Common myeloid progenitor, CD34-positive (primary cell): ENCODE measurements at regions not wholly inside any gene's neighbourhood (a gene's known extent, or its start where the extent isn't known, plus 50 kb on each side); places are given as distances from the start of the nearest gene placed in this dataset.

Experiments used
- CTCF ChIA-PET: fragments of 350-600 bp; sonication (Branson Sonifier 250); formaldehyde crosslinking; loops from one replicate; lab custom pipeline; 2021; ENCODE audit warnings: antibody characterized with exemption; lab: Charles Lee
- POLR2A ChIA-PET: fragments of 350-600 bp; sonication (Branson Sonifier 250); formaldehyde crosslinking; loops from one replicate; lab custom pipeline; 2021; ENCODE audit warnings: antibody characterized with exemption; lab: Charles Lee
- DNase-seq, 3 donors: peaks; one replicate each; pipeline versions ENCODE4 v3.0.0 to v3.0.0-alpha.2; 2013
- H3K27ac ChIP-seq, 2 experiments: 1 replicate in 1 of 2; 2 replicates in 1 of 2; pipeline ENCODE4 v1.7.0; 2013; ENCODE audit warnings: inconsistent platforms in 2 of 2, low read length in 2 of 2, mild to moderate bottlenecking in 2 of 2, low read depth in 1 of 2, moderate library complexity in 1 of 2; ENCODE audit not compliant: severe bottlenecking in 2 of 2, insufficient read depth in 1 of 2, poor library complexity in 1 of 2
- H3K27me3 ChIP-seq, 5 experiments: replicated peaks in 2 of 5; 1 replicate in 3 of 5; 2 replicates in 2 of 5; pipeline versions ENCODE4 v1.6.1 to v1.7.0; 2013; ENCODE audit warnings: low read length in 4 of 5, mild to moderate bottlenecking in 2 of 5, moderate library complexity in 2 of 5, inconsistent platforms in 1 of 5; ENCODE audit not compliant: insufficient read depth in 5 of 5, control insufficient read depth in 4 of 5
- H3K36me3 ChIP-seq, 4 experiments: 1 replicate in 2 of 4; 2 replicates in 2 of 4; pipeline versions ENCODE4 v1.6.1 to v1.7.0; 2013; ENCODE audit warnings: low read length in 3 of 4, control low read depth in 1 of 4, mild to moderate bottlenecking in 1 of 4; ENCODE audit not compliant: control insufficient read depth in 4 of 4, insufficient read depth in 4 of 4
- H3K4me1 ChIP-seq, 4 experiments: 1 replicate in 3 of 4; 2 replicates in 1 of 4; pipeline versions ENCODE4 v1.6.1 to v1.7.1; 2013; ENCODE audit warnings: low read length in 3 of 4, mild to moderate bottlenecking in 3 of 4, control low read depth in 1 of 4, inconsistent platforms in 1 of 4, moderate library complexity in 1 of 4; ENCODE audit not compliant: control insufficient read depth in 4 of 4, insufficient read depth in 4 of 4; ENCODE audit errors: control extremely low read depth in 1 of 4
- H3K4me3 ChIP-seq, 7 experiments: 1 replicate in 4 of 7; 2 replicates in 3 of 7; pipeline versions ENCODE4 v1.5.1 to v1.7.0; 2013; ENCODE audit warnings: mild to moderate bottlenecking in 7 of 7, low read length in 6 of 7, moderate library complexity in 6 of 7, inconsistent platforms in 2 of 7, low read depth in 2 of 7, control low read depth in 1 of 7; ENCODE audit not compliant: insufficient read depth in 4 of 7, control insufficient read depth in 1 of 7; ENCODE audit errors: extremely low read depth in 1 of 7
- H3K9me3 ChIP-seq, 5 experiments: 1 replicate in 4 of 5; 2 replicates in 1 of 5; pipeline versions ENCODE4 v1.6.1 to v1.7.1; 2013; ENCODE audit warnings: low read length in 4 of 5, mild to moderate bottlenecking in 2 of 5, inconsistent platforms in 1 of 5, low read depth in 1 of 5, moderate library complexity in 1 of 5; ENCODE audit not compliant: control insufficient read depth in 4 of 5, insufficient read depth in 2 of 5; ENCODE audit errors: control extremely low read depth in 1 of 5
- WGBS: methylation state at CpG from one replicate; pipeline ENCODE4 v1.1.5; 2013; ENCODE audit not compliant: insufficient coverage; 5-methylcytosine and 5-hydroxymethylcytosine counted together

GRCh38 chr4:60846678-60847077, 353.4 kb upstream of the ADGRL3 start:
- Histone ChIP-seq H3K9me3 (no peaks in the 10 kb centered on the region), H3K36me3 (no peaks in the 10 kb centered on the region), H3K4me3 (no peak overlapping the region), H3K4me1 (no peaks in the 10 kb centered on the region), H3K27ac (no peak overlapping the region), H3K27me3 (peaks cover 0 to 2% (median 0%) of the 10 kb centered on the region in 5 experiments)
- ChIA-PET CTCF (no interaction called here), POLR2A (no interaction called here)
- 80% methylated on average over 1 of the region's 4 CpGs for WGBS
- no peak for DNase-seq

DNA sequence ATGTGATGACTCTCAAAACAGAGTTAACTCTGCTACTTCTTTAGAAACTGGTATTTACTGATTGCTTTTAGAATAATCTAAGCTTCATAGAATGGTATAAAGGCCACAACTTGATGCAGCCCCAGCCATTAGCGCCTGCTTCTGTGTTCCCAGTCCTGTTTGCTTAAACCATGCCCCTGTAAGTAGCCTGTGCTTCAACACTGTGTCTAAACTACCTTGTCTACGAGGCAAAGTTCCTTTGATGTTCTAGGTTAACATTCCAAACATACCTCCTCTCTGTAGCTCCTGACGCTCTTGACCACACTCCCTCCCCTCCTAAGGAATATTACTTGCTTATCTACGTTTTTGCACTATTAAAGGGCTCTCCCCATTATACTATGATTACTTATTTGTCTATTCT, 352.5 kb upstream of the ADGRL3 start:
- ChIA-PET POLR2A (no interaction called here), CTCF (no interaction called here)
- no peak for DNase-seq
- Histone ChIP-seq H3K4me1 (no peaks in the 10 kb centered on the region), H3K36me3 (no peaks in the 10 kb centered on the region), H3K27ac (no peak overlapping the region), H3K4me3 (no peak overlapping the region), H3K9me3 (no peaks in the 10 kb centered on the region), H3K27me3 (peaks cover 0 to 2% (median 0%) of the 10 kb centered on the region in 5 experiments)
- 76% methylated on average over 3 of the region's 4 CpGs for WGBS

DNA sequence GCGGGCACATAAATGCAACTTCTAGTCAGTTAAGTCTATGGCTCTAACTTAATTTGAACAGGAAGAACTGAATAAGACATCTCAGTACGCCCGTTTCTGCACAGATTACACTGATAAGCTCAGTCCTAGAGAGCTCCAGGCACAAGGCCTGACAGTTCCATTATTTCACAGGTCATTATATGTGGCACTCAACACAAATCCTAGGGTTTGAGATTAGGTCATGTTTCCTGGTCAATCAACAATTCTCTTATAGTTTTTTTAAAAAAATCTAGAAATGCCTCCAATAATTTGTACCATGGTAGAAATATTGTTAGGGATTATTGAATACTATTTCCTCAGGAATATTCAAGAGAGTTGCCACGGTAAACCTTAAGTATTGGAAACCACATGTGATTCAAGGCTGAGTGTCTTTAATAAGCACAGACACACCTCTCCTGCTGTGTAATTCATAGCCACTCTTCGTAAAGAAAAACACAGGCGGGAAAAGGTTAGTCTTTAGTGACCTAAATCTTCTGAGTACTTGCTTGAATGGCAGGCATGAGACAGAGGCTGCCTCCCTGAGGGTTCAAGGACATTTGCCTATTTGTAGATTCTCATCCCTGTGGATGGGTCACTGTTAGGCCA, 342.9 kb upstream of the ADGRL3 start:
- 94% methylated on average over 4 of the region's 6 CpGs for WGBS
- Histone ChIP-seq H3K27me3 (no peaks in the 10 kb centered on the region), H3K36me3 (no peaks in the 10 kb centered on the region), H3K4me1 (no peaks in the 10 kb centered on the region), H3K27ac (no peak overlapping the region), H3K9me3 (no peaks in the 10 kb centered on the region), H3K4me3 (no peak overlapping the region)
- ChIA-PET CTCF (no interaction called here), POLR2A (no interaction called here)
- no peak for DNase-seq

DNA sequence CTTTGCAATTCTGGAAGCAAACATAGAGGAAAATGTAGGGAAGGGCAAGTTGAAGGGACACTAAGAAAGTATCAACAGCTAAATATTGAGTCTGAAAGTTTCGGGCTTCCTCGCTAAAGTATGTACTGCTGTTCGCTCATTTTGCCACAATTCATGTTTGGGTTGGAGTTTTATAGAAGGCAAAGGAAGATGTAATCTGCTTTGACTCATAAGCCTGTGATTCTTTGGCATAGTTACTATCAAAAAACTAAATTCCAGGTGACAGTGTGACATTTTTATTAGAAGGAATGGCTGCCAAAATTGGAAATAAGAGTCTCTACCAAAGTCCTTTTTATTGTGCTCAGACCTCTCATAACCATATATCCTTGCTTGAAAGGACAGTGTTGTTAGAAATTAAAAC, 336.7 kb upstream of the ADGRL3 start:
- Histone ChIP-seq H3K27me3 (no peaks in the 10 kb centered on the region), H3K9me3 (no peaks in the 10 kb centered on the region), H3K4me1 (no peaks in the 10 kb centered on the region), H3K27ac (no peak overlapping the region), H3K4me3 (no peak overlapping the region), H3K36me3 (no peaks in the 10 kb centered on the region)
- CTCF ChIA-PET = no interaction called here
- DNase-seq = no peak
- 100% methylated on average over 3 of the region's 3 CpGs for WGBS
- POLR2A ChIA-PET = no interaction called here

- H3K27ac ChIP-seq = no peak overlapping the region
- no peaks in the 10 kb centered on the region for H3K27me3 ChIP-seq
- CTCF ChIA-PET = no interaction called here
- POLR2A ChIA-PET = no interaction called here
- WGBS = 83% methylated on average over 4 of the region's 4 CpGs
- no peaks in the 10 kb centered on the region for H3K9me3 ChIP-seq
- no peaks in the 10 kb centered on the region for H3K36me3 ChIP-seq
- DNase-seq = no peak
- no peak overlapping the region for H3K4me3 ChIP-seq
- H3K4me1 ChIP-seq = no peaks in the 10 kb centered on the region
Measured at GRCh38 chr4:60865273-60865672, 334.9 kb upstream of the ADGRL3 start.

DNA sequence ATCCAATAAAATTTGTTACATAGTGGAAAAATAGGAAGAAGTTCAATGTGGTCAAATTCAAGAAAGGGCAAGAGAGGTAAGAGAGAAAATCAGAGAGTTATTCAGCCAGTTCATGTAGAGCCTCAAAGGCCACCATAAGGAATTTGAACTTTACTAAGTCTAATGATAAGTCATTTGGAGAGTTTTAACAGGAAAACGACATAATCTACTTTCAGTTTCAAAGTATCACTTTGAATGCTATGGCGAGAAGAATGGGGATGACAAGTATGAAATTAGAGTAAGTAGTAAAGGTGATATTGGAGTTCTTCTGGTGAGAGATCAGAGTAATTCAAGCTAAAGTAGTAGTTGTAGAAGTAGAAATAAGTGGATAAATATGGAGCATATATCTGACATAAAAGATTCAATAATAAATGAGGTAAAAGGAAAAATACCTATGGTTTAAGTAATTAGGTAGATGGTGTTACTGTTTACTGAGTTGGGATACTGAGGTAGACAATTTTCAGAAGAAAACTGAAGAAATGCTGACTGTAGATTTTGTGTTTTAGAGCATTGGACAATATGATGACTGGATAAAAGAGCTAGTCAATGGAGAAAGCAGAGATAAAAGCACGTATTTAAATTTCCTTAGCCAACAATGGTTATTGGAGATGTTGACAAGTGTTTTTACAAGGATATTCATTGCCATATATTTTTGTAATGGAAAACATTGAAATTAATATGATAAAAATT, 331.7 kb upstream of the ADGRL3 start:
- H3K27me3 ChIP-seq = peaks cover 0 to 2% (median 0%) of the 10 kb centered on the region in 5 experiments
- 90% methylated on average over 2 of the region's 3 CpGs for WGBS
- POLR2A ChIA-PET = no interaction called here
- CTCF ChIA-PET = no interaction called here
- DNase-seq = no peak
- no peak overlapping the region for H3K27ac ChIP-seq
- no peaks in the 10 kb centered on the region for H3K9me3 ChIP-seq
- no peaks in the 10 kb centered on the region for H3K36me3 ChIP-seq
- H3K4me1 ChIP-seq = no peaks in the 10 kb centered on the region
- H3K4me3 ChIP-seq = no peak overlapping the region

- no CpG with 5 or more reads among the region's 1 CpG for WGBS
Measured at GRCh38 chr4:60879135-60879701, 320.9 kb upstream of the ADGRL3 start.

More at GRCh38 chr4:60879135-60879701, 320.9 kb upstream of the ADGRL3 start:
- no peak overlapping the region for H3K27ac ChIP-seq
- CTCF ChIA-PET = no interaction called here
- H3K4me3 ChIP-seq = no peak overlapping the region
- POLR2A ChIA-PET = no interaction called here
- DNase-seq = no peak
- no peaks in the 10 kb centered on the region for H3K36me3 ChIP-seq
- peaks cover 0 to 7% (median 0%) of the 10 kb centered on the region in 5 experiments for H3K9me3 ChIP-seq
- H3K4me1 ChIP-seq = no peaks in the 10 kb centered on the region
- H3K27me3 ChIP-seq = no peaks in the 10 kb centered on the region
